Ovary (tissue), 3 donors: ENCODE measurements at regions not wholly inside any gene's neighbourhood (a gene's known extent, or its start where the extent isn't known, plus 50 kb on each side); places are given as distances from the start of the nearest gene placed in this dataset.

ENCODE experiments used
- CTCF ChIP-seq, 3 donors: fragments of 450-650 bp in 2 of 3; fragments of 200-600 bp in 1 of 3; IDR thresholded peaks; one replicate each; pipeline versions ENCODE4 v1.5.1 to v1.8.0; 2016 to 2022; ENCODE audit warnings: antibody characterized with exemption in 3 of 3, mild to moderate bottlenecking in 1 of 3
- EP300 ChIP-seq: sonication (generic); formaldehyde crosslinking; IDR thresholded peaks from one replicate; pipeline ENCODE4 v1.6.1; 2017; ENCODE audit warnings: antibody characterized with exemption
- donor health status: DM: no; HTN: no; CAD: no.

DNA sequence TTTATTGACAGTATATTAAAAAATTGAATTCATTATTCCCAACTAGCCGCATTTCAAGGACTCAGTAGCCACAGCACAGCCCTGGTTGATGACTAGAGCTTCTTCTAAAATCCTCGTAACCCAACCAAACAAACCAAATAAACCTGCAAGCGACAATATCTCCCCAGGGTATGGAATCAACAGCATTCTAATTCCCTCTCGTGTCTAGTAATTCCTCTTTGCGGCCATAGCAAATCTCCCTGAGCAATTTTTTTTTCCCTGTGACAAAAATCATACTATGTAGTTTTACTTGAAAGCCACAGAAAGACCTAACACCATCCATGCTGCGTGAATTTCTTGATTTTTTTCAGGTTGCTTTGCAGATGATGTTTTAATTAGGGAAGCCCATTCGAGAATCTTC is 143.4 kb upstream of the MYOCD start:
- TF ChIP-seq CTCF (IDR thresholded peaks at IDR 0.05) (no peak), EP300 (no peak)
